OCI-LY7 (cell line): ENCODE measurements at regions not wholly inside any gene's neighbourhood (a gene's known extent, or its start where the extent isn't known, plus 50 kb on each side); places are given as distances from the start of the nearest gene placed in this dataset.

Experiments
- CTCF ChIP-seq: fragments of 200-600 bp; sonication (generic); conservative IDR thresholded peaks from 2 replicates; pipeline ENCODE4 v1.5.1; 2014; ENCODE audit warnings: mild to moderate bottlenecking, antibody characterized with exemption, low read length, moderate library complexity, mixed read lengths
- EZH2phosphoT487 ChIP-seq: fragments of 200-600 bp; sonication (generic); IDR thresholded peaks from 2 replicates; pipeline ENCODE4 v1.6.1; 2018; ENCODE audit warnings: low read depth, borderline replicate concordance, mild to moderate bottlenecking, mixed run types, antibody characterized with exemption, low read length, moderate library complexity, mixed read lengths

- TF ChIP-seq CTCF (no peak), EZH2phosphoT487 (no peak)
These were observed 934.3 kb upstream of the SLIT2 start for GRCh38 chr4:19317377-19317776.
